NCI-H1105 treated with DMSO at 0.1 percent for 48 hours (cell line): ENCODE measurements at regions not wholly inside any gene's neighbourhood (a gene's known extent, or its start where the extent isn't known, plus 50 kb on each side); places are given as distances from the start of the nearest gene placed in this dataset.

ENCODE experiments used
- DNase-seq: peaks from one replicate; lab custom pipeline; 2025; lab: John Stamatoyannopoulos, UW

DNA sequence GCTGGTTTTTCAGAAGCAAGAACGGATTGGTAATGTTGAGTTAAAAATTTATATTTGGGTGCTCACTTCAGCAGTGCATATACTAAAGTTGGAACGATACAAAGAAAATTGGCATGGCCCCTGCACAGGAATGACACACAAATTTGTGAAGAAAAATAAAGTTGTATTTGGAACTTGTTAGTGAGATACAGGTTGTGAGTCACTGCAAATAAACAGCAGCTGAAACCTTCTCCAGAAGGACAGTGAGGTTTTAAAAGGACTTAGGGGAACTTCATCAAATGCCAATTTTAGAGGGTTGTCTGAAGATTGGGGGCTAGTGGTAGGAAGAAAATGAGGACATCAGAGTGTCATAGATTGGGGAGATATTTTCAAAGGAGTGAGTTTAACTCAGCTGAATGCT, 79.7 kb upstream of the ELOVL6 start:
- DNase-seq, result no peak

DNA sequence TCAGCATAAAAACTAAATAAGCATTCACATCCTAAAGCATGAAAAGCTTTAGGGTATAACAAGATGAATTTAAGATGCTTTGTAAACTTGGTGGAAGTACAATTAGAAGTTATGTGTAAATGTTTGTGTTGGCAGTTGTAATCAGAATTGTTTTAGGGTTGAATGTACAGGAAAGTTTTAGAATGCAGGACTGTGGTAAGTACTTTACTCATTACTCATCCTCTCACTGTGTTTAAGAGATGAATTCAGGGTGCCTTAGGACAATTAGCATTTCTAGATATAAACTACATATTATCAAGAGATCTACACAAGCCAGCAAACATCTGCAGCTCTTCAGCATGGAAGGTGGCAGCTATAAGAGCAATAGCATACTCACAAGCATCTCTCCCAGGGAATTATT, 77.5 kb upstream of the ELOVL6 start:
- no peak for DNase-seq

GRCh38 chr4:110271986-110272385, 73.6 kb upstream of the ELOVL6 start:
- DNase-seq, result no peak

- no peak for DNase-seq
Measured at GRCh38 chr4:110270492-110271197, 72.2 kb upstream of the ELOVL6 start.

GRCh38 chr4:110268790-110269189, 70.4 kb upstream of the ELOVL6 start:
- DNase-seq, result no peak

DNA sequence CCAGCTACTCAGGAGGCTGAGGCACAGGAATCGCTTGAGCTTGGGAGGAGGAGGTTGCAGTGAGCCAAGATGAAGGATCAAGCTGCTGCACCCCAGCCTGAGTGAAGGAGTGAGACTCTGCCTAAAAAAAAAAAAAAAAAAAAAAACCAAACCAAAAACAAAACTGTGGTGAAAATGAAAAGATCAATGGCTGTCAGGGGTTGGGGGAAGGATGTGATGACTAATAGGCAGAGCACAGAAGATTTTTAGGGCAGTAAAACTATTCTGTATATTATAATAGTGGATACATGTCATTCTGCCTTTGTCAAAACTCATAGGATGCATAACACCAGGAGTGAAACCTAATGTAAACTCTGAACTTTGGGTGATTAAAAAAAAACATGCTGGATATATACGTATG, 69.9 kb upstream of the ELOVL6 start:
- DNase-seq, result no peak

GRCh38 chr4:110266136-110266535, 67.7 kb upstream of the ELOVL6 start:
- DNase-seq, result no peak

DNA sequence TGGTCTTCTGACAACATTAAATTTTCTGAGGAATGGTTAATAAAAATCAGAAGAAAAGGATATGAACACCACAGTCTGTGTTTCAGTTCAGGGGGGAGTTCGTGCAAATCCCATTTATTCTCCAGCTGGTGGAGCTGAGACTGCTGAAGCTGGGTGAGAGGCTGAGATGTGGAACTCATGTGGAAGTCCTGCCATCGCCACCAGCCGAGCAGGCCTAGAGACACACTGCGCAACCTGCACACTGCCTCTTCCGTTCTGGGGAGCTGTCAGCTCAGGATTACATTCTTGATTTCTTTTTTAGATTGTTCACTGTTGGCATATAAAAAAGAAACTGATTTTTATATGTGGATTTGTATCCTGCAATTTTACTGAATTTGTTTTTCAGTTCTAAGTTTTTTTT, 66.6 kb upstream of the ELOVL6 start:
- DNase-seq, result no peak

DNA sequence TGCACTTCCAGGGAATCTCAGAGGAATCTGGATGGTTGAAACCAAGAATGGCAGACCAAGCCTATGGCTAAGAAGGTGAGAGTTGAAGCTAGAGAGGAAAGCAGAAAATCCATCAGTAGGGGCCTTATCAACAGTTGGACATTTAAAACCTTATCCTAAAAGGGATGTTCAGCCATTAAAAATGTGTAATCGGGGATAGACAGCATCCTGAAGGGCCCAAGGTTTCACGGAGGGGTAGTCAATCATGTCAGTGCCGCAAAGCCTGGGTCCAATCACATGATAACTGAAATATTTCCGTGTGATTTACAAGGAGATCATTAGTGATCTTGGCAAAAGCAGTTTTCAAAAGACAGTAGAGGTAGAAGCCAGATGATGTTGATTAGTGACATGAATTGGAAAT, 61.9 kb upstream of the ELOVL6 start:
- no peak for DNase-seq

GRCh38 chr4:110250023-110250387, 51.6 kb upstream of the ELOVL6 start:
- DNase-seq, result no peak

DNA sequence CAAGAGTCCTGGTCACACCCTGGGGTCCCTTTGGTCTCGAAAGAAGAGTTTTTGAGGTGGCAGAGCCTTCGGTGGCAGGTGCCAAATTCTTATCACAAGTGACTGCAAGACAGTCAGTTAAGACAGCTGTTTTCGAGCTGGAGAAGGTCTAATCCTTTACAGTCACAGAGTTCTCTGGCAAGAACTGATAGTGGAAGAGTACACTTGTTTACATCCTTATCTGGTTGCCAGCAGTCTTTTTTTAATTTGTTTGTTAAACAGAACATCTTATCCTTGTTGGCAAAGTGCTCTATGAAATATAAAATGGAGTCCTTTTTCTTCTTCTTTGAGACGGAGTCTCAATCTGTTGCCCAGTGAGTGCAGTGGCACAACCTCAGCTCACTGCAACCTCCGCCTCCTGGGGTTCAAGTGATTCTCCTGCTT, 50.4 kb upstream of the ELOVL6 start:
- no peak for DNase-seq
